Amniotic epithelial cell (primary cell): ENCODE measurements at regions not wholly inside any gene's neighbourhood (a gene's known extent, or its start where the extent isn't known, plus 50 kb on each side); places are given as distances from the start of the nearest gene placed in this dataset.

Experiments
- DNase-seq: peaks from one replicate; pipeline ENCODE4 v3.0.0-alpha.2; 2010; ENCODE audit warnings: low read depth

GRCh38 chr10:128934492-128934891 lies 532.5 kb upstream of the MGMT start:
- no peak for DNase-seq

- no peak for DNase-seq
Measured at GRCh38 chr10:128936392-128936791, 530.6 kb upstream of the MGMT start.

GRCh38 chr10:128938558-128938957 lies 528.5 kb upstream of the MGMT start:
- no peak for DNase-seq

- DNase-seq: no peak
Measured at GRCh38 chr10:128940081-128940480, 527.0 kb upstream of the MGMT start.

- no peak for DNase-seq
Measured at GRCh38 chr10:128943111-128943510, 523.9 kb upstream of the MGMT start.

GRCh38 chr10:128945398-128945797 lies 521.6 kb upstream of the MGMT start:
- no peak for DNase-seq

GRCh38 chr10:128950159-128950915 lies 516.7 kb upstream of the MGMT start:
- DNase-seq: no peak

GRCh38 chr10:128950916-128951275 lies 516.1 kb upstream of the MGMT start:
- DNase-seq: no peak

- no peak for DNase-seq
Measured at GRCh38 chr10:128952856-128953255, 514.2 kb upstream of the MGMT start.

GRCh38 chr10:128956149-128956548 lies 510.9 kb upstream of the MGMT start:
- no peak for DNase-seq

GRCh38 chr10:128957221-128957620 lies 509.8 kb upstream of the MGMT start:
- no peak for DNase-seq

GRCh38 chr10:128958834-128959690 lies 508.0 kb upstream of the MGMT start:
- no peak for DNase-seq

GRCh38 chr10:128959746-128960145 lies 507.3 kb upstream of the MGMT start:
- no peak for DNase-seq

GRCh38 chr10:128960517-128960916 lies 506.5 kb upstream of the MGMT start:
- DNase-seq: no peak

GRCh38 chr10:128962182-128962581 lies 504.9 kb upstream of the MGMT start:
- DNase-seq: no peak

GRCh38 chr10:128963211-128964099 lies 503.6 kb upstream of the MGMT start:
- DNase-seq: no peak

- DNase-seq: no peak
Measured at GRCh38 chr10:128964100-128964403, 503.0 kb upstream of the MGMT start.

- DNase-seq: no peak
Measured at GRCh38 chr10:128967980-128968756, 498.9 kb upstream of the MGMT start.

GRCh38 chr10:128969551-128969950 lies 497.5 kb upstream of the MGMT start:
- DNase-seq: no peak

- DNase-seq: no peak
Measured at GRCh38 chr10:128971374-128972035, 495.5 kb upstream of the MGMT start.

GRCh38 chr10:128972036-128972405 lies 495.0 kb upstream of the MGMT start:
- no peak for DNase-seq
